RWPE2 (cell line): ENCODE measurements at regions not wholly inside any gene's neighbourhood (a gene's known extent, or its start where the extent isn't known, plus 50 kb on each side); places are given as distances from the start of the nearest gene placed in this dataset.
"Not testable (repeated sequence)": the region's sequence is repeated elsewhere in the genome, so short reads cannot be mapped to it uniquely, and the experiment has no call there.

Experiments
- ATAC-seq: fragments of 200-7000 bp; cut with Tn5 transposase; 3 replicates; pipeline ENCODE4 v1.9.1; 2021; ENCODE audit warnings: low read depth
- DNase-seq: peaks from one replicate; pipeline ENCODE4 v3.0.0-alpha.2; 2020; ENCODE audit warnings: low spot score
- H3K27ac ChIP-seq: fragments of 450-650 bp; 2 replicates; pipeline ENCODE4 v1.5.1; 2017; ENCODE audit warnings: mild to moderate bottlenecking; ENCODE audit not compliant: poor library complexity, severe bottlenecking
- H3K27me3 ChIP-seq: fragments of 250-450 bp; sonication (Bioruptor Pico); 2 replicates; pipeline ENCODE4 v1.5.1; 2021; ENCODE audit warnings: mild to moderate bottlenecking, moderate library complexity; ENCODE audit not compliant: insufficient read depth, poor library complexity, severe bottlenecking
- H3K36me3 ChIP-seq: fragments of 250-450 bp; sonication (Bioruptor Pico); 2 replicates; pipeline ENCODE4 v1.5.1; 2020; ENCODE audit warnings: low read depth, mild to moderate bottlenecking, moderate library complexity
- H3K4me1 ChIP-seq: fragments of 250-450 bp; sonication (Bioruptor Pico); 2 replicates; pipeline ENCODE4 v1.5.1; 2021; ENCODE audit warnings: mild to moderate bottlenecking, moderate library complexity; ENCODE audit not compliant: insufficient read depth, poor library complexity, severe bottlenecking
- H3K4me3 ChIP-seq: fragments of 250-450 bp; sonication (Bioruptor Pico); 2 replicates; pipeline ENCODE4 v1.5.1; 2021; ENCODE audit warnings: mild to moderate bottlenecking, moderate library complexity; ENCODE audit not compliant: severe bottlenecking
- H3K9me3 ChIP-seq: fragments of 250-450 bp; sonication (Bioruptor Pico); 2 replicates; pipeline ENCODE4 v1.5.1; 2021; ENCODE audit warnings: mild to moderate bottlenecking, moderate library complexity; ENCODE audit not compliant: severe bottlenecking
- CTCF ChIP-seq: fragments of 450-650 bp; IDR thresholded peaks from one replicate; pipeline ENCODE4 v1.5.1; 2017; ENCODE audit warnings: mild to moderate bottlenecking, moderate library complexity; ENCODE audit not compliant: poor library complexity, severe bottlenecking

- Histone ChIP-seq H3K4me3 (no peak overlapping the region), H3K27me3 (no peaks in the 10 kb centered on the region), H3K9me3 (no peaks in the 10 kb centered on the region), H3K27ac (no peak overlapping the region), H3K36me3 (no peaks in the 10 kb centered on the region), H3K4me1 (no peaks in the 10 kb centered on the region)
- no peak for TF ChIP-seq CTCF
- ATAC-seq (no peak), DNase-seq (no peak)
Measured at GRCh38 chr10:6985644-6986043, 405.6 kb upstream of the PRKCQ start.

- ATAC-seq (no peak), DNase-seq (no peak)
- Histone ChIP-seq H3K27me3 (no peaks in the 10 kb centered on the region), H3K27ac (no peak overlapping the region), H3K4me1 (no peaks in the 10 kb centered on the region), H3K9me3 (no peaks in the 10 kb centered on the region), H3K36me3 (no peaks in the 10 kb centered on the region), H3K4me3 (no peak overlapping the region)
- no peak for TF ChIP-seq CTCF
Measured at GRCh38 chr10:6984971-6985370, 404.9 kb upstream of the PRKCQ start.

- H3K36me3 ChIP-seq, H3K27ac ChIP-seq, H3K4me1 ChIP-seq, DNase-seq, H3K4me3 ChIP-seq, H3K9me3 ChIP-seq, H3K27me3 ChIP-seq, ATAC-seq: not testable (repeated sequence)
Measured at GRCh38 chr10:6984016-6984415, 403.9 kb upstream of the PRKCQ start.

GRCh38 chr10:6980353-6980752 lies 400.3 kb upstream of the PRKCQ start:
- Histone ChIP-seq H3K27ac (no peak overlapping the region), H3K4me1 (no peaks in the 10 kb centered on the region), H3K36me3 (no peaks in the 10 kb centered on the region), H3K27me3 (peaks cover 25% of the 10 kb centered on the region), H3K9me3 (no peaks in the 10 kb centered on the region), H3K4me3 (no peak overlapping the region)
- TF ChIP-seq CTCF, result no peak
- no peak for DNase-seq
- ATAC-seq, result no peak

- no peaks in the 10 kb centered on the region for H3K4me1 ChIP-seq
- DNase-seq, result no peak
- no peak for TF ChIP-seq CTCF
- H3K27ac ChIP-seq, result no peak overlapping the region
- H3K4me3 ChIP-seq, result no peak overlapping the region
- ATAC-seq, result no peak
- no peaks in the 10 kb centered on the region for H3K9me3 ChIP-seq
- H3K36me3 ChIP-seq, result no peaks in the 10 kb centered on the region
- peaks cover 25% of the 10 kb centered on the region for H3K27me3 ChIP-seq
Measured at GRCh38 chr10:6979371-6979770, 399.3 kb upstream of the PRKCQ start.

GRCh38 chr10:6978187-6978627 lies 398.1 kb upstream of the PRKCQ start:
- no peak overlapping the region for H3K4me3 ChIP-seq
- peaks cover 25% of the 10 kb centered on the region for H3K27me3 ChIP-seq
- H3K4me1 ChIP-seq, result no peaks in the 10 kb centered on the region
- DNase-seq (no peak), ATAC-seq (no peak)
- H3K27ac ChIP-seq, result no peak overlapping the region
- no peaks in the 10 kb centered on the region for H3K9me3 ChIP-seq
- no peaks in the 10 kb centered on the region for H3K36me3 ChIP-seq
- TF ChIP-seq CTCF, result no peak
